GM12878 (cell line): ENCODE measurements at regions not wholly inside any gene's neighbourhood (a gene's known extent, or its start where the extent isn't known, plus 50 kb on each side); places are given as distances from the start of the nearest gene placed in this dataset.

ENCODE experiments used
- ATAC-seq: fragments of 200-7000 bp; cut with Tn5 transposase; 3 replicates; pipeline ENCODE4 v1.9.1; 2020; ENCODE audit warnings: mild to moderate bottlenecking, moderate library complexity
- BruUV-seq: library from RNA; stranded (reverse); fragments of 400-500 nt; replicated peaks from 2 replicates; lab custom pipeline; 2021; lab: Mats Ljungman, UMichigan
- CTCF ChIA-PET: fragments of 300-600 bp; sonication (Branson Sonifier 250); formaldehyde crosslinking; extraction: SDS; loops from one replicate; lab custom pipeline; 2021; ENCODE audit warnings: inconsistent platforms; lab: Yijun Ruan, JAX
- POLR2A ChIA-PET: fragments of 350-600 bp; formaldehyde crosslinking; extraction: SDS; loops from one replicate; lab custom pipeline; 2021; ENCODE audit warnings: inconsistent platforms; lab: Charles Lee
- RAD21 ChIA-PET: fragments of 300-600 bp; sonication (Branson Sonifier 250); formaldehyde crosslinking; loops from one replicate; lab custom pipeline; 2023; ENCODE audit warnings: antibody characterized with exemption; ENCODE audit not compliant: unreplicated experiment; lab: Charles Lee
- SMC1A ChIA-PET: fragments of 300-600 bp; sonication (Branson Sonifier 250); formaldehyde crosslinking; loops from one replicate; lab custom pipeline; 2023; ENCODE audit not compliant: unreplicated experiment, uncharacterized antibody; lab: Charles Lee
- DNase-seq: peaks from one replicate; pipeline ENCODE4 v3.0.0-alpha.2; 2011; ENCODE audit warnings: low read depth, low spot score
- FAIRE-seq: peaks from 3 replicates; lab custom pipeline; 2011; peaks lifted over from hg19 to GRCh38; lab: Jason Lieb, UNC
- H2AFZ ChIP-seq: 2 replicates; pipeline ENCODE4 v1.6.0; 2011; ENCODE audit warnings: low read depth, low read length, control low read depth; ENCODE audit not compliant: control insufficient read depth
- H3K27ac ChIP-seq: 2 replicates; pipeline ENCODE4 v1.5.1; 2011; ENCODE audit warnings: control low read depth; ENCODE audit not compliant: control insufficient read depth, insufficient read depth
- H3K27me3 ChIP-seq, 2 experiments: replicated peaks in 1 of 2; 2 replicates each; pipeline versions ENCODE4 v1.6.0 to v1.6.1; 2011; ENCODE audit warnings: low read length in 1 of 2; ENCODE audit not compliant: control insufficient read depth in 2 of 2, insufficient read depth in 2 of 2
- H3K36me3 ChIP-seq, 2 experiments: 2 replicates each; pipeline ENCODE4 v1.5.1; 2011; ENCODE audit warnings: low read length in 1 of 2; ENCODE audit not compliant: control insufficient read depth in 2 of 2, insufficient read depth in 2 of 2
- H3K4me1 ChIP-seq: 2 replicates; pipeline ENCODE4 v1.6.1; 2011; ENCODE audit warnings: mild to moderate bottlenecking, low read length, moderate library complexity, mixed read lengths; ENCODE audit not compliant: control insufficient read depth, insufficient read depth
- H3K4me2 ChIP-seq: 2 replicates; pipeline ENCODE4 v1.6.0; 2011; ENCODE audit warnings: control low read depth; ENCODE audit not compliant: control insufficient read depth, insufficient read depth
- H3K4me3 ChIP-seq: fragments of 200-600 bp; sonication (generic); 2 replicates; pipeline ENCODE4 v1.5.1; 2016
- H3K79me2 ChIP-seq: 2 replicates; pipeline ENCODE4 v1.6.0; 2011; ENCODE audit warnings: low read length; ENCODE audit not compliant: control insufficient read depth, insufficient read depth
- H3K9ac ChIP-seq: 2 replicates; pipeline ENCODE4 v1.8.0; 2011; ENCODE audit warnings: low read length, control low read depth, mixed read lengths; ENCODE audit not compliant: control insufficient read depth, insufficient read depth
- H3K9me3 ChIP-seq: replicated peaks from 3 replicates; pipeline ENCODE4 v1.5.1; 2011; ENCODE audit warnings: mild to moderate bottlenecking, low read length; ENCODE audit not compliant: control insufficient read depth, insufficient read depth
- H4K20me1 ChIP-seq: 2 replicates; pipeline ENCODE4 v1.6.0; 2011; ENCODE audit not compliant: control insufficient read depth, insufficient read depth
- ATF7 ChIP-seq: fragments of 450-650 bp; IDR thresholded peaks from 2 replicates; pipeline ENCODE4 v1.6.1; 2016; ENCODE audit warnings: low read depth, mild to moderate bottlenecking
- BCL3 ChIP-seq: IDR thresholded peaks from 2 replicates; pipeline ENCODE4 v1.6.1; 2011; ENCODE audit warnings: borderline replicate concordance, low read depth, mild to moderate bottlenecking, moderate library complexity, low read length; ENCODE audit not compliant: insufficient read depth, poor library complexity, severe bottlenecking
- CBX5 ChIP-seq: sonication (generic); IDR thresholded peaks from 2 replicates; pipeline ENCODE4 v1.6.1; 2016; ENCODE audit warnings: low read depth, moderate library complexity, mild to moderate bottlenecking, inconsistent platforms
- CHD4 ChIP-seq: fragments of 200-600 bp; sonication (generic); IDR thresholded peaks from 2 replicates; pipeline ENCODE4 v1.6.1; 2016; ENCODE audit warnings: mild to moderate bottlenecking
- FOS ChIP-seq: IDR thresholded peaks from 3 replicates; pipeline ENCODE4 v1.6.1; 2011; ENCODE audit warnings: borderline replicate concordance; ENCODE audit not compliant: insufficient read length; ENCODE audit errors: extremely low read depth
- HDAC2 ChIP-seq: fragments of 200-600 bp; sonication (generic); IDR thresholded peaks from 2 replicates; pipeline ENCODE4 v1.6.1; 2017
- IKZF2 ChIP-seq, 2 experiments: fragments of 450-650 bp; IDR thresholded peaks; 2 replicates each; pipeline ENCODE4 v1.6.1; 2017; ENCODE audit warnings: mild to moderate bottlenecking in 2 of 2, moderate library complexity in 2 of 2
- MYC ChIP-seq: IDR thresholded peaks from 2 replicates; pipeline ENCODE4 v1.6.1; 2011; ENCODE audit warnings: mild to moderate bottlenecking, low read length, moderate library complexity, inconsistent platforms; ENCODE audit not compliant: insufficient read depth, insufficient replicate concordance, insufficient read length, severe bottlenecking
- NFIC ChIP-seq: IDR thresholded peaks from 2 replicates; pipeline ENCODE4 v1.6.1; 2012; ENCODE audit warnings: low read depth, mild to moderate bottlenecking, inconsistent platforms, low read length, moderate library complexity
- NKRF ChIP-seq: fragments of 450-650 bp; conservative IDR thresholded peaks from 2 replicates; pipeline ENCODE4 v1.6.1; 2017; ENCODE audit warnings: mild to moderate bottlenecking, moderate library complexity
- POU2F2 ChIP-seq: IDR thresholded peaks from 3 replicates; pipeline ENCODE4 v1.6.1; 2011; ENCODE audit warnings: low read depth, mild to moderate bottlenecking, low read length, borderline replicate concordance
- RAD21 ChIP-seq: IDR thresholded peaks from 2 replicates; pipeline ENCODE4 v1.6.1; 2011; ENCODE audit warnings: mild to moderate bottlenecking, low read depth, low read length, moderate library complexity; ENCODE audit not compliant: insufficient read depth
- SKIL ChIP-seq: fragments of 450-650 bp; IDR thresholded peaks from 2 replicates; pipeline ENCODE4 v1.6.1; 2017; ENCODE audit warnings: mild to moderate bottlenecking, low read depth, inconsistent platforms; ENCODE audit not compliant: poor library complexity, severe bottlenecking
- SRF ChIP-seq, 2 experiments: IDR thresholded peaks; 2 replicates each; pipeline ENCODE4 v1.6.1; 2011; ENCODE audit warnings: low read depth in 2 of 2, low read length in 2 of 2, mild to moderate bottlenecking in 1 of 2, moderate library complexity in 1 of 2
- YBX1 ChIP-seq: fragments of 450-650 bp; IDR thresholded peaks from 2 replicates; pipeline ENCODE4 v1.6.1; 2016; ENCODE audit warnings: antibody characterized with exemption
- YY1 ChIP-seq: IDR thresholded peaks from 2 replicates; pipeline ENCODE4 v1.6.1; 2011; ENCODE audit warnings: low read depth, mild to moderate bottlenecking, low read length
- ZBTB33 ChIP-seq: fragments of 450-650 bp; IDR thresholded peaks from 2 replicates; pipeline ENCODE4 v1.6.1; 2017; ENCODE audit warnings: mild to moderate bottlenecking
- WGBS: methylation state at CpG from one replicate; pipeline ENCODE4 v1.1.6; 2016; ENCODE audit warnings: low lambda C conversion rate; ENCODE audit not compliant: insufficient replicate concordance, insufficient coverage; ENCODE audit errors: missing lambda C conversion rate; 5-methylcytosine and 5-hydroxymethylcytosine counted together
- in situ Hi-C: fragments of 300-500 bp; cut with MboI; formaldehyde crosslinking; loops from 9 replicates; pipeline ENCODE4 v1.14.3; 2018; ENCODE audit warnings: mixed read lengths
- intact Hi-C: fragments of 100-400 bp; cut with micrococcal nuclease; formaldehyde crosslinking; loops from one replicate; pipeline ENCODE4 v1.14.2; 2022; ENCODE audit not compliant: unreplicated experiment

- TF ChIP-seq ZBTB33 (no peak), IKZF2 (IDR thresholded peaks at IDR 0.05) (peak; percentile 71 to 75; a peak in 2 of 4 replicates), RAD21 (no peak)
- TF ChIP-seq, all 136 proteins: peak for 6
Measured at GRCh38 chr13:75996582-75996981, 360.5 kb downstream of the LMO7 start (continued).

GRCh38 chr13:75995966-75996365 lies 359.8 kb downstream of the LMO7 start:
- SMC1A ChIA-PET, result interaction anchor here (0.8 kb wide), 1 partner anchor 11 kb away, joined by 3 read pairs; no protein-coding TSS in a partner anchor
- WGBS, result 20% methylated on average over 2 of the region's 2 CpGs
- TF ChIP-seq YBX1 (no peak), SRF (IDR thresholded peaks at IDR 0.05; ENCODE audit: low read depth in 2 of 2, low read length in 2 of 2) (no peak), YY1 (no peak), HDAC2 (no peak), NKRF (no peak), CBX5 (no peak), CHD4 (no peak), SKIL (no peak), POU2F2 (no peak), BCL3 (no peak), ATF7 (no peak), NFIC (no peak), MYC (no peak), FOS (no peak)
- no peak overlapping the region for H2AFZ ChIP-seq
- RAD21 ChIA-PET, result no interaction called here
- in situ Hi-C loops (no loop called here), intact Hi-C loops (no loop called here)
- DNase-seq (no peak), ATAC-seq (no peak), FAIRE-seq (no peak)
- no peaks in the 10 kb centered on the region for H3K4me1 ChIP-seq
- H3K4me3 ChIP-seq, result no peak overlapping the region
- H3K36me3 ChIP-seq, result no peaks in the 10 kb centered on the region
- no peaks in the 10 kb centered on the region for H3K9me3 ChIP-seq
- POLR2A ChIA-PET, result no interaction called here
- no peak overlapping the region for H3K27ac ChIP-seq
- H3K9ac ChIP-seq, result no peak overlapping the region
- BruUV-seq, result no TSS peak
- CTCF ChIA-PET, result no interaction called here
- no peak overlapping the region for H3K4me2 ChIP-seq
- no peaks in the 10 kb centered on the region for H3K79me2 ChIP-seq
- H4K20me1 ChIP-seq, result no peaks in the 10 kb centered on the region
- H3K27me3 ChIP-seq, result no peaks in the 10 kb centered on the region
